ENCODE measurements at regions not wholly inside any gene's neighbourhood (a gene's known extent, or its start where the extent isn't known, plus 50 kb on each side); places are given as distances from the start of the nearest gene placed in this dataset.

DNA sequence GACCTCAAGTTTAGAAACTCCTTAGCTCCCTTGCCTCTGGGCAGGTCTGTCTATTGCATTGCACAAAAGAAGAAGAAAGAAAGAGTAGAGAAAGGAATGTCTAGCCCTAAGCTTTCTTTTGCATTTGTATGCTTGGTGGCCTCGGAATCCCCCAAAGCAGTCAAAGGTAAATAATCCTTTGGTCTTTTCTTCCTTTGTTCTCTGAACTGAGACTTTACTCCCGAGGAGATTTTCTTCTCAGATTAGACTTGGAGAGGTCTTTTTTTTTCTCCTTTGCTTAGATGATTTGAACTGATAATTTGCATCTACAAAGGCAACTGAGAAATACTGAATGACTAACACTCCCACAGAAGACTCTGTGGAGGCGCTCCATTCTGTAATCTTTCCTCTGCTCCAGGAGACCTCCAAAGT is 93.2 kb downstream of the AKR1D1 start:
- no peak for DNase-seq (ENCODE audit: low read depth)
- no peak overlapping the region for H3K4me3 ChIP-seq (ENCODE audit: low read depth, low read length)
- TF ChIP-seq, protein P1, sequence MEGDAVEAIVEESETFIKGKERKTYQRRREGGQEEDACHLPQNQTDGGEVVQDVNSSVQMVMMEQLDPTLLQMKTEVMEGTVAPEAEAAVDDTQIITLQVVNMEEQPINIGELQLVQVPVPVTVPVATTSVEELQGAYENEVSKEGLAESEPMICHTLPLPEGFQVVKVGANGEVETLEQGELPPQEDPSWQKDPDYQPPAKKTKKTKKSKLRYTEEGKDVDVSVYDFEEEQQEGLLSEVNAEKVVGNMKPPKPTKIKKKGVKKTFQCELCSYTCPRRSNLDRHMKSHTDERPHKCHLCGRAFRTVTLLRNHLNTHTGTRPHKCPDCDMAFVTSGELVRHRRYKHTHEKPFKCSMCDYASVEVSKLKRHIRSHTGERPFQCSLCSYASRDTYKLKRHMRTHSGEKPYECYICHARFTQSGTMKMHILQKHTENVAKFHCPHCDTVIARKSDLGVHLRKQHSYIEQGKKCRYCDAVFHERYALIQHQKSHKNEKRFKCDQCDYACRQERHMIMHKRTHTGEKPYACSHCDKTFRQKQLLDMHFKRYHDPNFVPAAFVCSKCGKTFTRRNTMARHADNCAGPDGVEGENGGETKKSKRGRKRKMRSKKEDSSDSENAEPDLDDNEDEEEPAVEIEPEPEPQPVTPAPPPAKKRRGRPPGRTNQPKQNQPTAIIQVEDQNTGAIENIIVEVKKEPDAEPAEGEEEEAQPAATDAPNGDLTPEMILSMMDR (IDR thresholded peaks at IDR 0.05; ENCODE audit: low read depth, low read length, missing control alignments), result no peak

DNA sequence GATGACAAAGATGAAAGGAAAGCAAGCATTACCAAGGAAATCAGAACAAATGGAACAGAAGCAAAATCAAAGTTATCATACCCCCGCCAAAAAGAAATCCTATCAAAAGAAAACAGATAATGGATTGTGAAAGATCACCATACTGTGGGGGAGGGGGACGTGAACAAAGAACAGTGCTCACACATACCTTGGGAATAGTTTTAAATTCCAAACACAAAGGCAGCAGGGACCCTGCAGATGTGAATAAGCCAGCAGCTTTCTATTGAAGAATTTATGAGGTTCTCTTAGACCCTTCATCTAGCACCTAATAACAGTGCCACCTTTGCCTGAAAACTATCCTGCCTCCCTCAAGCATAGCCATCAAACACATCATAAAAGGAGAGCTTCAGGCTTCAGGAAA is 94.0 kb downstream of the AKR1D1 start:
- no peak for DNase-seq (ENCODE audit: low read depth)
- TF ChIP-seq, protein P1 (IDR thresholded peaks at IDR 0.05; ENCODE audit: low read depth, low read length, missing control alignments), result no peak
- H3K4me3 ChIP-seq (ENCODE audit: low read depth, low read length), result no peak overlapping the region

DNA sequence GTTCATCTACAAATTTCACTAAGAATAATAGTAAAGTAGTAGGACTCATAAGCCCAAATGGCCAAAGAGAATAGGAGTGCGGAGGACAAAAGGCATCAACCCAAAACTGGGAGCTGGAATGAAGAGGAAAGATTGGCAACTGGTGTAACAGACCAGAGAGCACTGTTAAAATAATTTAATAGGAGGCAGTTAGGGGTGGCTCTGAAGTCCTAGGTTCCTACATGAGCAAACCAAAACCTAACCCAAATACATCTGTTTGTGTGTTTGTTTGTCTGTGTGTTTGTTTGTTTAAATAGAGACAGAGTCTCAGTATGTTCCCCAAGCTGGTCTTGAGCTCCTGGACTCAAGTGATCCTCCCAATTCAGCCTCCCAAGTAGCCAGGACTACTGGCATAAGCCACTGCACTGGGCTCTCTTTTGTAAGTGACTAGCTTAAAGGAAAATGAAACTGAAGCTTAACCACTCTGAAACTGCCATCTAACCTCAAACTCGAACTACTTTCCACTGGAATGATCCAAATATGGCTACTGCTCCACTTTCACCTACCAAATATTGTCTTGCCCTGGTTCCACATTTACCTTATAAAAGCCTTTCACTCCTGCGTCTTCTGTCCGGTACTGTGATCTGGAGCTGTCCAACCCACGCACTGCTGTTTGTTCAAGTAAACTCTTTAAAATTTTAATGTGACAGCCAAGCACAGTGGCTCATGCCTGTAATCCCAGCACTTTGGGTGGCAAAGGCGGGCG is 94.9 kb downstream of the AKR1D1 start:
- H3K4me3 ChIP-seq (ENCODE audit: low read depth, low read length), result no peak overlapping the region
- peak; percentile 29 for DNase-seq (ENCODE audit: low read depth)
- TF ChIP-seq, protein P1 (IDR thresholded peaks at IDR 0.05; ENCODE audit: low read depth, low read length, missing control alignments), result no peak

DNA sequence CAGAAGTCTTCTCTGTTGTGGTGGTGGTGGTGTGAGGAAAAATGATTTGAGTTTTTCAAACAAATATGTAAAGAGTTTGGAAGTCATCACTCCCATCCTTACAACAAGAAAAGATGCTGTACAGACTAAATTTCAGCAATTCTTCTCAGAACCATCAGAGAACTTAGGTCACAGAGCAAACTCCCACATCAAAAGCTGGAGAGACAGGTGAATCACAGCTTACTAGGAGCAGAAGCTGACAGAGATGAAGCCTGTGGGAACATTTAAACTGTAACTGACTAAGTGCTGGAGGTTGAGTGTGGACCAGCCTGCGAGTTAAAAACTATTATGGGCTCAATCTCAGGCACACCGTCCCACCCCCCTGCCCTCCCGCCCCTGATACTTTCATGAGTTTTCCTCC is 97.3 kb downstream of the AKR1D1 start:
- no peak for DNase-seq (ENCODE audit: low read depth)
- TF ChIP-seq, protein P1 (IDR thresholded peaks at IDR 0.05; ENCODE audit: low read depth, low read length, missing control alignments), result no peak
- no peak overlapping the region for H3K4me3 ChIP-seq (ENCODE audit: low read depth, low read length)

DNA sequence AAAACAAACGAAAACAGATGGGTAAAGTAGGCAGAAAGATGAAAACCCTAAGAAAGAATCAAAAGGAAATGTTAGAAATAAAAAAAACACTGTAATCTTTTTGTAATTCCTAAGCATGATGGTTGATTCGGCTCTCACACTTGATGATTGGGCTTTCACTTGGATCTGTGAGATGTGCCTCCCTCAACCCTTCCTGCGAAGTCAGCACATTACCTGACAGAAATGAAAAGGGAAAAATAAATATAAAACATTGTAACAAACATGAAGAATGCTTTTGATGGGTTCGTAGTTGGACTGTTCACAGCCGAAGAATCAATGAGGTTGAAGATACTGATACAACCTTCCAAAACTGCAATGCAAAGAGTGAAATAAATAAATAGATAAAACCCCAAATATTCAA is 99.8 kb downstream of the AKR1D1 start:
- no peak for DNase-seq (ENCODE audit: low read depth)
- H3K4me3 ChIP-seq (ENCODE audit: low read depth, low read length), result no peak overlapping the region
- TF ChIP-seq, protein P1 (IDR thresholded peaks at IDR 0.05; ENCODE audit: low read depth, low read length, missing control alignments), result no peak

DNA sequence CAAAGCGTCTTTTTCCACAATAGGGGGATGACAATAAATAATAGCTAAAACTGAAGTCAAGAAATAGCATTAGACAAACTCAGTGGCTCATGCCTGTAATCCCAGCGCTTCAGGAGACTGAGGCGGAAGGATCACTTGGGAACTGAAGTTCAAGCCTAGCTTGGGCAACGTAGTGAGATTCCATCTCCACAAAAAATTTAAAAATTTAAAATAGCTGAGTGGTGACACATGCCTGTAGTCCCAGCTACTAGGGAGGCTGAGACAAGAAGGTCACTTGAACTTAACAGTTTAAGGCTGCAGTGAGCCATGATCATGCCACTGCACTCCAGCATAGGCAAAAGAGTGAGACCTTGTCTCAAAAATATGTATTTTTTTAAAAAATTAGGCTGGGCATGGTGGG is 107.9 kb downstream of the AKR1D1 start:
- TF ChIP-seq, protein P1 (IDR thresholded peaks at IDR 0.05; ENCODE audit: low read depth, low read length, missing control alignments), result no peak
- no peak overlapping the region for H3K4me3 ChIP-seq (ENCODE audit: low read depth, low read length)
- DNase-seq (ENCODE audit: low read depth), result no peak
